ENCODE measurements at regions not wholly inside any gene's neighbourhood (a gene's known extent, or its start where the extent isn't known, plus 50 kb on each side); places are given as distances from the start of the nearest gene placed in this dataset.
"Not testable (repeated sequence)": the region's sequence is repeated elsewhere in the genome, so short reads cannot be mapped to it uniquely, and the experiment has no call there.

GRCh38 chr4:20151436-20151835 is 100.3 kb upstream of the SLIT2 start:
- no peak for TF ChIP-seq CTCF (IDR thresholded peaks at IDR 0.05; ENCODE audit: borderline replicate concordance, extremely low read depth, insufficient read depth)
- FAIRE-seq = no peak
- intact Hi-C loops (cut with DNase I) = no loop called here
- no peak overlapping the region for H3K27ac ChIP-seq (ENCODE audit: low read depth in 2 of 2, low read length in 2 of 2)
- H3K36me3 ChIP-seq (ENCODE audit: control insufficient read depth in 2 of 3, insufficient read depth in 3 of 3, low read length in 3 of 3) = no peaks in the 10 kb centered on the region
- no peaks in the 10 kb centered on the region for H3K4me1 ChIP-seq (ENCODE audit: control insufficient read depth in 2 of 3, insufficient read depth in 2 of 3, low read depth in 1 of 3, low read length in 3 of 3)
- no peak overlapping the region for H3K4me3 ChIP-seq (ENCODE audit: low read length in 3 of 3)
- H3K27me3 ChIP-seq (ENCODE audit: control insufficient read depth, insufficient read depth, low read length) = no peaks in the 10 kb centered on the region
- no peak for DNase-seq
- H3K9ac ChIP-seq (ENCODE audit: low read length in 3 of 3) = no peak overlapping the region
- no peaks in the 10 kb centered on the region for H3K9me3 ChIP-seq (ENCODE audit: control insufficient read depth in 2 of 3, insufficient read depth in 1 of 3, low read length in 3 of 3)

DNA sequence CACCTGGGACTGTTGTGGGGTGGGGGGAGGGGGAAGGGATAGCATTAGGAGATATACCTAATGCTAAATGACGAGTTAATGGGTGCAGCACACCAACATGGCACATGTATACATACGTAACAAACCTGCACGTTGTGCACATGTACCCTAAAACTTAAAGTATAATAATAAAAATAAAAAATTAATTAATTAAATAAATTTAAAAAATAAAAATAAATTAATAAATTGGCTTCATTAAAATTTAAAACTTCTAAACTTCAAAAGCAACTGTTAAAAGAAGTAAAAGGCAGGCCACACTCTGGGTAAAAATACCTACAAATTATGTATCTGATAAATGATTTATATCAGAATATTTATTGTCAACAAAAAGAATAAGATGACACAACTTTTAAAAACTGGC is 102.6 kb upstream of the SLIT2 start:
- DNase-seq; intact Hi-C loops (cut with DNase I); H3K9me3 ChIP-seq (ENCODE audit: control insufficient read depth in 2 of 3, insufficient read depth in 1 of 3, low read length in 3 of 3); FAIRE-seq; H3K4me3 ChIP-seq (ENCODE audit: low read length in 3 of 3); H3K36me3 ChIP-seq (ENCODE audit: control insufficient read depth in 2 of 3, insufficient read depth in 3 of 3, low read length in 3 of 3); H3K27ac ChIP-seq (ENCODE audit: low read depth in 2 of 2, low read length in 2 of 2); H3K27me3 ChIP-seq (ENCODE audit: control insufficient read depth, insufficient read depth, low read length); H3K9ac ChIP-seq (ENCODE audit: low read length in 3 of 3); H3K4me1 ChIP-seq (ENCODE audit: control insufficient read depth in 2 of 3, insufficient read depth in 2 of 3, low read depth in 1 of 3, low read length in 3 of 3): not testable (repeated sequence)

GRCh38 chr4:20137176-20137575 is 114.5 kb upstream of the SLIT2 start:
- H3K4me3 ChIP-seq (ENCODE audit: low read length in 3 of 3) = no peak overlapping the region
- intact Hi-C loops (cut with DNase I) = no loop called here
- H3K4me1 ChIP-seq (ENCODE audit: control insufficient read depth in 2 of 3, insufficient read depth in 2 of 3, low read depth in 1 of 3, low read length in 3 of 3) = no peaks in the 10 kb centered on the region
- no peak overlapping the region for H3K9ac ChIP-seq (ENCODE audit: low read length in 3 of 3)
- DNase-seq (no peak), FAIRE-seq (no peak)
- TF ChIP-seq CTCF (IDR thresholded peaks at IDR 0.05; ENCODE audit: borderline replicate concordance, extremely low read depth, insufficient read depth) = no peak
- H3K27me3 ChIP-seq (ENCODE audit: control insufficient read depth, insufficient read depth, low read length) = no peaks in the 10 kb centered on the region
- peaks cover 0 to 6% (median 0%) of the 10 kb centered on the region in 3 donors for H3K9me3 ChIP-seq (ENCODE audit: control insufficient read depth in 2 of 3, insufficient read depth in 1 of 3, low read length in 3 of 3)
- H3K27ac ChIP-seq (ENCODE audit: low read depth in 2 of 2, low read length in 2 of 2) = no peak overlapping the region
- H3K36me3 ChIP-seq (ENCODE audit: control insufficient read depth in 2 of 3, insufficient read depth in 3 of 3, low read length in 3 of 3) = no peaks in the 10 kb centered on the region

GRCh38 chr4:20127626-20128025 is 124.1 kb upstream of the SLIT2 start:
- Histone ChIP-seq H3K27ac (ENCODE audit: low read depth in 2 of 2, low read length in 2 of 2) (no peak overlapping the region), H3K4me3 (ENCODE audit: low read length in 3 of 3) (no peak overlapping the region), H3K9ac (ENCODE audit: low read length in 3 of 3) (no peak overlapping the region), H3K9me3 (ENCODE audit: control insufficient read depth in 2 of 3, insufficient read depth in 1 of 3, low read length in 3 of 3) (no peaks in the 10 kb centered on the region), H3K4me1 (ENCODE audit: control insufficient read depth in 2 of 3, insufficient read depth in 2 of 3, low read depth in 1 of 3, low read length in 3 of 3) (no peaks in the 10 kb centered on the region), H3K36me3 (ENCODE audit: control insufficient read depth in 2 of 3, insufficient read depth in 3 of 3, low read length in 3 of 3) (no peaks in the 10 kb centered on the region), H3K27me3 (ENCODE audit: control insufficient read depth, insufficient read depth, low read length) (no peaks in the 10 kb centered on the region)
- no peak for TF ChIP-seq CTCF (IDR thresholded peaks at IDR 0.05; ENCODE audit: borderline replicate concordance, extremely low read depth, insufficient read depth)
- FAIRE-seq = no peak
- no peak for DNase-seq
- intact Hi-C loops (cut with DNase I) = no loop called here

All from kidney (tissue), 13 donors.